Panc1 (cell line): ENCODE measurements at regions not wholly inside any gene's neighbourhood (a gene's known extent, or its start where the extent isn't known, plus 50 kb on each side); places are given as distances from the start of the nearest gene placed in this dataset.

Experiments
- ATAC-seq: fragments of 200-7000 bp; cut with Tn5 transposase; 2 replicates; pipeline ENCODE4 v1.9.1; 2020; ENCODE audit warnings: mild to moderate bottlenecking, moderate library complexity
- BruUV-seq: library from RNA; stranded (reverse); fragments of 400-500 nt; replicated peaks from 2 replicates; lab custom pipeline; 2021; lab: Mats Ljungman, UMichigan
- CTCF ChIA-PET: fragments of 300-600 bp; sonication (Branson Sonifier 250); formaldehyde crosslinking; loops from one replicate; lab custom pipeline; 2022; ENCODE audit warnings: antibody characterized with exemption; lab: Charles Lee
- POLR2A ChIA-PET: fragments of 300-600 bp; sonication (Branson Sonifier 250); formaldehyde crosslinking; loops from one replicate; lab custom pipeline; 2022; ENCODE audit warnings: antibody characterized with exemption; lab: Charles Lee
- DNase-seq: peaks from one replicate; pipeline ENCODE4 v3.0.0-alpha.2; 2010; ENCODE audit warnings: low read depth, low spot score
- H3K27ac ChIP-seq: 2 replicates; pipeline ENCODE4 v1.5.1; 2011; ENCODE audit warnings: mild to moderate bottlenecking, low read length, inconsistent platforms
- H3K27me3 ChIP-seq: fragments of 200-500 bp; sonication (Bioruptor generic); 2 replicates; pipeline ENCODE4 v1.6.0; 2014; ENCODE audit warnings: low read length, inconsistent platforms; ENCODE audit not compliant: control insufficient read depth, insufficient read depth
- H3K36me3 ChIP-seq: fragments of 200-500 bp; sonication (Bioruptor generic); 2 replicates; pipeline ENCODE4 v1.5.1; 2014; ENCODE audit warnings: inconsistent platforms, mild to moderate bottlenecking, low read length, moderate library complexity; ENCODE audit not compliant: control insufficient read depth, insufficient read depth
- H3K4me1 ChIP-seq: 2 replicates; pipeline ENCODE4 v1.5.1; 2011; ENCODE audit warnings: inconsistent platforms, mild to moderate bottlenecking, low read length, moderate library complexity; ENCODE audit not compliant: control insufficient read depth, insufficient read depth
- H3K4me3 ChIP-seq, 2 experiments: 2 replicates each; pipeline ENCODE4 v1.5.1; 2011 to 2012; ENCODE audit warnings: low read depth in 2 of 2, low read length in 2 of 2, mild to moderate bottlenecking in 2 of 2, inconsistent platforms in 1 of 2, moderate library complexity in 1 of 2
- H3K9me3 ChIP-seq: fragments of 200-500 bp; sonication (Bioruptor generic); 2 replicates; pipeline ENCODE4 v1.5.1; 2014; ENCODE audit warnings: low read depth, mild to moderate bottlenecking, inconsistent platforms, low read length, moderate library complexity; ENCODE audit not compliant: control insufficient read depth, insufficient read depth
- CTCF ChIP-seq: fragments of 450-650 bp; IDR thresholded peaks from 2 replicates; pipeline ENCODE4 v1.5.1; 2017; ENCODE audit warnings: mild to moderate bottlenecking
- POLR2AphosphoS5 ChIP-seq: IDR thresholded peaks from 2 replicates; pipeline ENCODE4 v1.6.1; 2012; ENCODE audit warnings: mild to moderate bottlenecking, low read depth, low read length, moderate library complexity
- REST ChIP-seq, 2 experiments: IDR thresholded peaks; 2 replicates each; pipeline ENCODE4 v1.6.1; 2011 to 2012; ENCODE audit warnings: low read depth in 2 of 2, control low read depth in 1 of 2, low read length in 1 of 2, mild to moderate bottlenecking in 1 of 2, moderate library complexity in 1 of 2; ENCODE audit not compliant: insufficient read depth in 1 of 2
- SIN3A ChIP-seq: IDR thresholded peaks from 2 replicates; pipeline ENCODE4 v1.6.1; 2012; ENCODE audit warnings: low read depth, mild to moderate bottlenecking, low read length, moderate library complexity, borderline replicate concordance; ENCODE audit not compliant: insufficient read depth
- TCF7L2 ChIP-seq: IDR thresholded peaks from 2 replicates; pipeline ENCODE4 v1.6.1; 2011; ENCODE audit warnings: mild to moderate bottlenecking, low read depth, low read length, inconsistent platforms
- in situ Hi-C: cut with HindIII; loops from 2 replicates; pipeline ENCODE4 v1.10.0; 2016; ENCODE audit warnings: low sequenced_read_pairs, low pct_unique_long_range_greater_than_20kb
- intact Hi-C: fragments of 100-400 bp; cut with micrococcal nuclease; formaldehyde crosslinking; loops from one replicate; pipeline ENCODE4 v1.10.0; 2022; ENCODE audit not compliant: unreplicated experiment

- no peaks in the 10 kb centered on the region for H3K4me1 ChIP-seq
- no peak overlapping the region; the same call in 1 of the 2 replicates for H3K27ac ChIP-seq
- intact Hi-C loops (loop anchor here (5.0 kb wide), 1 partner anchor 113 kb away; no protein-coding TSS in a partner anchor), in situ Hi-C loops (no loop called here)
- ChIA-PET POLR2A (no interaction called here), CTCF (no interaction called here)
- TF ChIP-seq CTCF (peak; percentile 32; the same call in 1 of the 2 replicates), SIN3A (no peak)
- no peaks in the 10 kb centered on the region for H3K9me3 ChIP-seq
- H3K36me3 ChIP-seq, result no peaks in the 10 kb centered on the region
- no peaks in the 10 kb centered on the region for H3K27me3 ChIP-seq
- DNase-seq (peak; percentile 13), ATAC-seq (0 out of 2 replicates have a peak, but pooled peaks have one; percentile 62)
- H3K4me3 ChIP-seq, result no peak overlapping the region
- no TSS peak for BruUV-seq
Measured at GRCh38 chr9:12884736-12885395, 110.0 kb downstream of the LURAP1L start.

- Histone ChIP-seq H3K27ac (no peak overlapping the region), H3K4me3 (no peak overlapping the region), H3K36me3 (no peaks in the 10 kb centered on the region), H3K4me1 (no peaks in the 10 kb centered on the region), H3K9me3 (no peaks in the 10 kb centered on the region), H3K27me3 (no peaks in the 10 kb centered on the region)
- in situ Hi-C loops, result no loop called here
- intact Hi-C loops, result no loop called here
- ATAC-seq (no peak), DNase-seq (no peak)
- BruUV-seq, result no TSS peak
- ChIA-PET CTCF (no interaction called here), POLR2A (no interaction called here)
- TF ChIP-seq POLR2AphosphoS5 (no peak), TCF7L2 (no peak), SIN3A (no peak), REST (IDR thresholded peaks at IDR 0.05; ENCODE audit: insufficient read depth in 1 of 2, low read depth in 2 of 2, low read length in 1 of 2) (no peak), CTCF (no peak)
Measured at GRCh38 chr9:12889402-12890106, 114.7 kb downstream of the LURAP1L start.
